Neural cell (in vitro differentiated cells): ENCODE measurements at regions not wholly inside any gene's neighbourhood (a gene's known extent, or its start where the extent isn't known, plus 50 kb on each side); places are given as distances from the start of the nearest gene placed in this dataset.

ENCODE experiments used
- H2AFZ ChIP-seq: fragments of 200-600, 300-800 bp; sonication (generic), shearing (Covaris generic); 2 replicates; pipeline ENCODE4 v1.6.0; 2014; ENCODE audit warnings: low read depth, mild to moderate bottlenecking, antibody characterized with exemption, low read length, moderate library complexity
- H3F3A ChIP-seq: fragments of 200-600 bp; shearing (Covaris generic); 2 replicates; pipeline ENCODE4 v1.6.1; 2016; ENCODE audit warnings: mild to moderate bottlenecking, moderate library complexity, mixed read lengths, antibody characterized with exemption, low read length; ENCODE audit not compliant: insufficient read depth, poor library complexity, severe bottlenecking
- H3K27ac ChIP-seq: fragments of 200-600, 300-800 bp; sonication (generic), shearing (Covaris generic); 2 replicates; pipeline ENCODE4 v1.5.1; 2014; ENCODE audit warnings: mild to moderate bottlenecking, low read length, moderate library complexity
- H3K27me3 ChIP-seq: fragments of 300-800, 200-600 bp; sonication (generic), shearing (Covaris generic); 2 replicates; pipeline ENCODE4 v1.6.0; 2014; ENCODE audit warnings: mild to moderate bottlenecking, low read depth, low read length, moderate library complexity; ENCODE audit not compliant: insufficient read depth
- H3K36me3 ChIP-seq: fragments of 300-800, 200-600 bp; sonication (generic), shearing (Covaris generic); 2 replicates; pipeline ENCODE4 v1.5.1; 2014; ENCODE audit warnings: mild to moderate bottlenecking, antibody characterized with exemption, low read length, moderate library complexity; ENCODE audit not compliant: insufficient read depth
- H3K4me2 ChIP-seq: fragments of 300-800, 200-600 bp; sonication (generic), shearing (Covaris generic); 2 replicates; pipeline ENCODE4 v1.6.0; 2014; ENCODE audit warnings: mild to moderate bottlenecking, low read length
- H3K4me3 ChIP-seq: fragments of 300-800, 200-600 bp; sonication (generic), shearing (Covaris generic); 2 replicates; pipeline ENCODE4 v1.5.1; 2014; ENCODE audit warnings: mild to moderate bottlenecking, low read length, moderate library complexity
- H3K79me2 ChIP-seq: fragments of 200-600 bp; shearing (Covaris generic); replicated peaks from 2 replicates; pipeline ENCODE4 v1.6.0; 2014; ENCODE audit warnings: mild to moderate bottlenecking, low read length, moderate library complexity; ENCODE audit not compliant: insufficient read depth
- H3K9ac ChIP-seq: fragments of 300-800, 200-600 bp; sonication (generic), shearing (Covaris generic); 2 replicates; pipeline ENCODE4 v1.6.1; 2016; ENCODE audit warnings: mild to moderate bottlenecking, low read length, mixed read lengths
- H3K9me2 ChIP-seq: fragments of 200-600 bp; shearing (Covaris generic); 2 replicates; pipeline ENCODE4 v1.6.1; 2016; ENCODE audit warnings: mild to moderate bottlenecking, low read length, mixed read lengths; ENCODE audit not compliant: insufficient read depth
- H3K9me3 ChIP-seq: fragments of 200-600, 300-800 bp; sonication (generic), shearing (Covaris generic); 2 replicates; pipeline ENCODE4 v1.6.1; 2016; ENCODE audit warnings: mild to moderate bottlenecking, mixed run types, low read length, moderate library complexity, mixed read lengths
- H4K20me1 ChIP-seq: fragments of 200-600 bp; shearing (Covaris generic); 2 replicates; pipeline ENCODE4 v1.6.1; 2016; ENCODE audit warnings: mild to moderate bottlenecking, mixed run types; ENCODE audit not compliant: insufficient read depth
- EP300 ChIP-seq: fragments of 450-650 bp; conservative IDR thresholded peaks from 2 replicates; pipeline ENCODE4 v1.6.1; 2014; ENCODE audit warnings: antibody characterized with exemption, mild to moderate bottlenecking, moderate library complexity; ENCODE audit not compliant: poor library complexity, severe bottlenecking
- EZH2 ChIP-seq: fragments of 200-600, 300-800 bp; shearing (Covaris generic), sonication (generic); IDR thresholded peaks from 2 replicates; pipeline ENCODE4 v1.6.1; 2014; ENCODE audit warnings: antibody characterized with exemption, low read length, borderline replicate concordance, mild to moderate bottlenecking; ENCODE audit not compliant: insufficient read depth, poor library complexity, severe bottlenecking
- MXI1 ChIP-seq: fragments of 450-650 bp; conservative IDR thresholded peaks from 2 replicates; pipeline ENCODE4 v1.6.1; 2014; ENCODE audit warnings: antibody characterized with exemption, mild to moderate bottlenecking; ENCODE audit not compliant: poor library complexity, severe bottlenecking
- POLR2AphosphoS5 ChIP-seq: IDR thresholded peaks from 2 replicates; pipeline ENCODE4 v1.6.1; 2012
- RAD21 ChIP-seq: fragments of 450-650 bp; conservative IDR thresholded peaks from 2 replicates; pipeline ENCODE4 v1.6.1; 2014; ENCODE audit warnings: antibody characterized with exemption, mild to moderate bottlenecking, moderate library complexity
- SMC3 ChIP-seq: fragments of 450-650 bp; conservative IDR thresholded peaks from 2 replicates; pipeline ENCODE4 v1.6.1; 2014; ENCODE audit warnings: antibody characterized with exemption, mild to moderate bottlenecking, moderate library complexity; ENCODE audit not compliant: poor library complexity
- TAF1 ChIP-seq: IDR thresholded peaks from 2 replicates; pipeline ENCODE4 v1.6.1; 2012; ENCODE audit warnings: low read depth
- TF ChIP-seq, protein P1 (sequence below): IDR thresholded peaks from 2 replicates; pipeline ENCODE4 v1.6.1; 2012; ENCODE audit warnings: borderline replicate concordance
- TF ChIP-seq, protein P2 (sequence below): fragments of 450-650 bp; IDR thresholded peaks from 2 replicates; pipeline ENCODE4 v1.5.1; 2014; ENCODE audit warnings: antibody characterized with exemption, mild to moderate bottlenecking, moderate library complexity; ENCODE audit not compliant: poor library complexity, severe bottlenecking

DNA sequence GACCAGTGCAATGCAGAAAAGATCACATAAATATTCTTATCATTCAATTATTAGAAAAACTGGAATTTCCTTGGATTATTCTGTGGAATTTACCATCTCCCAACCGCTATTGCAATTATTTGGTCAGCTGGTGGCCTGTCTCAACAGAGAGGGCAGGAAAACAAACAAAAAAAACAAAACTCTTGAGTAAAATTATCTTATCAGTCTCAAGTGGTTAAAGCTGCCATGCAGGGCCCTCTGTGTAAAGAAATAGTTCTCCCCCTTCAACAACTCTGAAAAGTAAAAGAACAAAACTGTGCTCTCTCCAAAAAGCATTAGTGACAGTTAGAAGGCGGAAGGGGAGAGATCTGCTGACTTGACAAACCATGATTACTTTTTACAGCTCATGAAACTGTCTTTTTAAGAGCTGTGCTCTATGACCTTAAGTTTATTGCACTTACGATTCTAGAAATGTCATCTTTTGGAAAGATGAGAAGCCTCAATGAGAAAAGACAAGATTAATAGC, 152.3 kb downstream of the DLEU7 start:
- Histone ChIP-seq H3K9ac (no peak overlapping the region), H3K4me3 (no peak overlapping the region), H3F3A (no peaks in the 10 kb centered on the region), H3K4me2 (no peak overlapping the region), H3K36me3 (no peaks in the 10 kb centered on the region), H3K27ac (no peak overlapping the region), H2AFZ (no peak overlapping the region), H3K9me3 (no peaks in the 10 kb centered on the region), H4K20me1 (no peaks in the 10 kb centered on the region), H3K9me2 (no peaks in the 10 kb centered on the region), H3K27me3 (no peaks in the 10 kb centered on the region), H3K79me2 (no peaks in the 10 kb centered on the region)
- TF ChIP-seq, protein P1, sequence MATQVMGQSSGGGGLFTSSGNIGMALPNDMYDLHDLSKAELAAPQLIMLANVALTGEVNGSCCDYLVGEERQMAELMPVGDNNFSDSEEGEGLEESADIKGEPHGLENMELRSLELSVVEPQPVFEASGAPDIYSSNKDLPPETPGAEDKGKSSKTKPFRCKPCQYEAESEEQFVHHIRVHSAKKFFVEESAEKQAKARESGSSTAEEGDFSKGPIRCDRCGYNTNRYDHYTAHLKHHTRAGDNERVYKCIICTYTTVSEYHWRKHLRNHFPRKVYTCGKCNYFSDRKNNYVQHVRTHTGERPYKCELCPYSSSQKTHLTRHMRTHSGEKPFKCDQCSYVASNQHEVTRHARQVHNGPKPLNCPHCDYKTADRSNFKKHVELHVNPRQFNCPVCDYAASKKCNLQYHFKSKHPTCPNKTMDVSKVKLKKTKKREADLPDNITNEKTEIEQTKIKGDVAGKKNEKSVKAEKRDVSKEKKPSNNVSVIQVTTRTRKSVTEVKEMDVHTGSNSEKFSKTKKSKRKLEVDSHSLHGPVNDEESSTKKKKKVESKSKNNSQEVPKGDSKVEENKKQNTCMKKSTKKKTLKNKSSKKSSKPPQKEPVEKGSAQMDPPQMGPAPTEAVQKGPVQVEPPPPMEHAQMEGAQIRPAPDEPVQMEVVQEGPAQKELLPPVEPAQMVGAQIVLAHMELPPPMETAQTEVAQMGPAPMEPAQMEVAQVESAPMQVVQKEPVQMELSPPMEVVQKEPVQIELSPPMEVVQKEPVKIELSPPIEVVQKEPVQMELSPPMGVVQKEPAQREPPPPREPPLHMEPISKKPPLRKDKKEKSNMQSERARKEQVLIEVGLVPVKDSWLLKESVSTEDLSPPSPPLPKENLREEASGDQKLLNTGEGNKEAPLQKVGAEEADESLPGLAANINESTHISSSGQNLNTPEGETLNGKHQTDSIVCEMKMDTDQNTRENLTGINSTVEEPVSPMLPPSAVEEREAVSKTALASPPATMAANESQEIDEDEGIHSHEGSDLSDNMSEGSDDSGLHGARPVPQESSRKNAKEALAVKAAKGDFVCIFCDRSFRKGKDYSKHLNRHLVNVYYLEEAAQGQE, result no peak
- TF ChIP-seq POLR2AphosphoS5 (no peak), RAD21 (no peak), EZH2 (no peak), SMC3 (no peak), MXI1 (no peak), TAF1 (no peak), EP300 (no peak)
- TF ChIP-seq, protein P2, sequence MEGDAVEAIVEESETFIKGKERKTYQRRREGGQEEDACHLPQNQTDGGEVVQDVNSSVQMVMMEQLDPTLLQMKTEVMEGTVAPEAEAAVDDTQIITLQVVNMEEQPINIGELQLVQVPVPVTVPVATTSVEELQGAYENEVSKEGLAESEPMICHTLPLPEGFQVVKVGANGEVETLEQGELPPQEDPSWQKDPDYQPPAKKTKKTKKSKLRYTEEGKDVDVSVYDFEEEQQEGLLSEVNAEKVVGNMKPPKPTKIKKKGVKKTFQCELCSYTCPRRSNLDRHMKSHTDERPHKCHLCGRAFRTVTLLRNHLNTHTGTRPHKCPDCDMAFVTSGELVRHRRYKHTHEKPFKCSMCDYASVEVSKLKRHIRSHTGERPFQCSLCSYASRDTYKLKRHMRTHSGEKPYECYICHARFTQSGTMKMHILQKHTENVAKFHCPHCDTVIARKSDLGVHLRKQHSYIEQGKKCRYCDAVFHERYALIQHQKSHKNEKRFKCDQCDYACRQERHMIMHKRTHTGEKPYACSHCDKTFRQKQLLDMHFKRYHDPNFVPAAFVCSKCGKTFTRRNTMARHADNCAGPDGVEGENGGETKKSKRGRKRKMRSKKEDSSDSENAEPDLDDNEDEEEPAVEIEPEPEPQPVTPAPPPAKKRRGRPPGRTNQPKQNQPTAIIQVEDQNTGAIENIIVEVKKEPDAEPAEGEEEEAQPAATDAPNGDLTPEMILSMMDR, result no peak

DNA sequence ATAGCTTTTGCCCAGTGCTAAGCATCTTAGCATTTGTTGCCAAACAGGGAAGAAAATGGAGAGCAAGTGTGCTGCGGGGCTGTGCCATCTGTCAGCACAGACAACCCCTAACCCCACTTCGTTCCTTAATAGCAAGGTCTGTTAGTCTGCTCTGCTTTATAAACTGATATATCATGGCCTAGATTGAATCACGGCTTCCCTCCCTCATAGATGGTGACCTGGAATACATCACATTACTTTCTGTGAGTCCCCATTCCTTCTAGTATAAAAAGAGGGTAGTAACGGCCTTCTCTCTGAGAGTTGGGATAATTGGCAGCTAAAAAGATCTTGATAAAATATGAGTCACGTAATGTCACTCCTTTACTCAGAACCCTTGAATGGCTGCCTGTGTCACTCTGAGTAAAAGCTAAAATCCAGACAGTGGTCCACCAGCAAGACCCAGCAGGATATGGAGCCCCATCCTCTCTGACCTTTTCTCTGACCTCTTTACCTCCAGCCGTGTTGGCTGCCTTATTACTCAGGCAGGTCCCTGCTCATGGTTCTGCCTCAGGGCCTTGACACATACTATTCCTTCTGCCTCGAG, 151.7 kb downstream of the DLEU7 start:
- no peaks in the 10 kb centered on the region for H3F3A ChIP-seq
- no peaks in the 10 kb centered on the region for H3K36me3 ChIP-seq
- H3K4me2 ChIP-seq, result no peak overlapping the region
- H3K79me2 ChIP-seq, result no peaks in the 10 kb centered on the region
- no peak overlapping the region for H3K4me3 ChIP-seq
- TF ChIP-seq RAD21 (no peak), EZH2 (no peak), TAF1 (no peak), MXI1 (no peak), EP300 (no peak), POLR2AphosphoS5 (no peak), SMC3 (no peak)
- TF ChIP-seq, protein P1, result no peak
- TF ChIP-seq, protein P2, result no peak
- no peaks in the 10 kb centered on the region for H3K9me3 ChIP-seq
- H3K9me2 ChIP-seq, result no peaks in the 10 kb centered on the region
- no peaks in the 10 kb centered on the region for H4K20me1 ChIP-seq
- no peak overlapping the region for H3K9ac ChIP-seq
- no peak overlapping the region for H3K27ac ChIP-seq
- H3K27me3 ChIP-seq, result no peaks in the 10 kb centered on the region
- H2AFZ ChIP-seq, result no peak overlapping the region
